ENCODE measurements at regions not wholly inside any gene's neighbourhood (a gene's known extent, or its start where the extent isn't known, plus 50 kb on each side); places are given as distances from the start of the nearest gene placed in this dataset.

DNA sequence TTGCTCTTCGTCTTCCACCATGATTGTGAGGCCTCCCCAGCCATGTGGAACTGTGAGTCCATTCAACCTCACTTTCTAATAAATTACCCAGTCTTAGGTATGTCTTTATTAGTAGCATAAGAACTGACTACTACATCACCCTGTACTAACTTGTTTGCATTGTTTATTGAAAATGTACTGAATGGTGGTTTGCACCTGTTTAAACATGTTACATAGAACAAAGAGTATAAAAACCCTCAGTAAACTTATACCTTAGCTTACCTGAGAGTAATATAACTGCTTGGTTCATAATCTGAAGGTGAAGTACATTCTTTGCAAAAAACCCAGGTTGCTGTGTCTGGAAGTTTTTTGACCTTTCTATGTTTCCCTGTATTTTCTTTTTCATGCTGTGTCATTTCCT is 777.8 kb downstream of the TBC1D32 start:
- Histone ChIP-seq H3K9me3 (ENCODE audit: control insufficient read depth, insufficient read depth, low read depth, low read length) (no peaks in the 10 kb centered on the region), H3K36me3 (ENCODE audit: control insufficient read depth, insufficient read depth, low read length) (no peaks in the 10 kb centered on the region), H3K4me1 (ENCODE audit: control insufficient read depth, insufficient read depth, low read length) (no peaks in the 10 kb centered on the region), H3K27me3 (ENCODE audit: control insufficient read depth, insufficient read depth, low read length) (no peaks in the 10 kb centered on the region), H3K27ac (ENCODE audit: low read length) (no peak overlapping the region), H3K4me3 (ENCODE audit: low read depth in 2 of 2, low read length in 2 of 2) (no peak overlapping the region)
- ChIA-PET POLR2A (no interaction called here), CTCF (no interaction called here)
- intact Hi-C loops (cut with micrococcal nuclease; ENCODE audit: unreplicated experiment) = no loop called here
- ATAC-seq = no peak
- TF ChIP-seq TCF7L2 (IDR thresholded peaks at IDR 0.05; ENCODE audit: low read depth, low read length) (no peak), SIN3A (IDR thresholded peaks at IDR 0.05; ENCODE audit: borderline replicate concordance, insufficient read depth, low read depth, low read length) (no peak), POLR2AphosphoS5 (IDR thresholded peaks at IDR 0.05; ENCODE audit: low read depth, low read length) (no peak)
- TF ChIP-seq, protein P1, sequence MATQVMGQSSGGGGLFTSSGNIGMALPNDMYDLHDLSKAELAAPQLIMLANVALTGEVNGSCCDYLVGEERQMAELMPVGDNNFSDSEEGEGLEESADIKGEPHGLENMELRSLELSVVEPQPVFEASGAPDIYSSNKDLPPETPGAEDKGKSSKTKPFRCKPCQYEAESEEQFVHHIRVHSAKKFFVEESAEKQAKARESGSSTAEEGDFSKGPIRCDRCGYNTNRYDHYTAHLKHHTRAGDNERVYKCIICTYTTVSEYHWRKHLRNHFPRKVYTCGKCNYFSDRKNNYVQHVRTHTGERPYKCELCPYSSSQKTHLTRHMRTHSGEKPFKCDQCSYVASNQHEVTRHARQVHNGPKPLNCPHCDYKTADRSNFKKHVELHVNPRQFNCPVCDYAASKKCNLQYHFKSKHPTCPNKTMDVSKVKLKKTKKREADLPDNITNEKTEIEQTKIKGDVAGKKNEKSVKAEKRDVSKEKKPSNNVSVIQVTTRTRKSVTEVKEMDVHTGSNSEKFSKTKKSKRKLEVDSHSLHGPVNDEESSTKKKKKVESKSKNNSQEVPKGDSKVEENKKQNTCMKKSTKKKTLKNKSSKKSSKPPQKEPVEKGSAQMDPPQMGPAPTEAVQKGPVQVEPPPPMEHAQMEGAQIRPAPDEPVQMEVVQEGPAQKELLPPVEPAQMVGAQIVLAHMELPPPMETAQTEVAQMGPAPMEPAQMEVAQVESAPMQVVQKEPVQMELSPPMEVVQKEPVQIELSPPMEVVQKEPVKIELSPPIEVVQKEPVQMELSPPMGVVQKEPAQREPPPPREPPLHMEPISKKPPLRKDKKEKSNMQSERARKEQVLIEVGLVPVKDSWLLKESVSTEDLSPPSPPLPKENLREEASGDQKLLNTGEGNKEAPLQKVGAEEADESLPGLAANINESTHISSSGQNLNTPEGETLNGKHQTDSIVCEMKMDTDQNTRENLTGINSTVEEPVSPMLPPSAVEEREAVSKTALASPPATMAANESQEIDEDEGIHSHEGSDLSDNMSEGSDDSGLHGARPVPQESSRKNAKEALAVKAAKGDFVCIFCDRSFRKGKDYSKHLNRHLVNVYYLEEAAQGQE (IDR thresholded peaks at IDR 0.05; ENCODE audit: insufficient read depth in 1 of 2, low read depth in 2 of 2, low read length in 1 of 2) = no peak
- DNase-seq (ENCODE audit: low read depth, low spot score) = no peak
- no TSS peak for BruUV-seq (replicated peaks)
- in situ Hi-C loops (cut with HindIII; ENCODE audit: low pct_unique_long_range_greater_than_20kb, low sequenced_read_pairs) = no loop called here

DNA sequence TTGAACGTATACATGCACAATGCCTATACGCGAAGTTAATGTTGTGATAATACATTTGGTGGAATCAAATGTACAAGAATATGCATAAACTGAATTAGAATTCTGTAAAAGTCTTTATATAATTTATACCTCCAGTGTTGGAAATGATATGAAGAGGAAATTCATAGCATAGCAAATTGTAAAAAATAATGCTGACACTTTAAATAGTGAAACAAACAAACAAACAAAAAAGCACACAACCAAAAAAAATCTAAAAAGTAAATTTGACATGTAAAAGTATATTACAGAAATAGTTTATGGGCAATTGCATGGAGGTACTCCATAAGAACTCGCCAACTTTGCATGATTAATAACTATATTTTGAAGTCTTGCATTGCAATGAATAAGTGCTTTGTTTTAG is 780.9 kb downstream of the TBC1D32 start:
- CTCF ChIA-PET = no interaction called here
- DNase-seq (ENCODE audit: low read depth, low spot score) (no peak), ATAC-seq (no peak)
- Histone ChIP-seq H3K36me3 (ENCODE audit: control insufficient read depth, insufficient read depth, low read length) (no peaks in the 10 kb centered on the region), H3K9me3 (ENCODE audit: control insufficient read depth, insufficient read depth, low read depth, low read length) (no peaks in the 10 kb centered on the region), H3K4me1 (ENCODE audit: control insufficient read depth, insufficient read depth, low read length) (no peaks in the 10 kb centered on the region), H3K4me3 (ENCODE audit: low read depth in 2 of 2, low read length in 2 of 2) (no peak overlapping the region), H3K27ac (ENCODE audit: low read length) (no peak overlapping the region), H3K27me3 (ENCODE audit: control insufficient read depth, insufficient read depth, low read length) (no peaks in the 10 kb centered on the region)
- POLR2A ChIA-PET = no interaction called here
- intact Hi-C loops (cut with micrococcal nuclease; ENCODE audit: unreplicated experiment) (no loop called here), in situ Hi-C loops (cut with HindIII; ENCODE audit: low pct_unique_long_range_greater_than_20kb, low sequenced_read_pairs) (no loop called here)
- TF ChIP-seq POLR2AphosphoS5 (IDR thresholded peaks at IDR 0.05; ENCODE audit: low read depth, low read length) (no peak), TCF7L2 (IDR thresholded peaks at IDR 0.05; ENCODE audit: low read depth, low read length) (no peak), SIN3A (IDR thresholded peaks at IDR 0.05; ENCODE audit: borderline replicate concordance, insufficient read depth, low read depth, low read length) (no peak)
- TF ChIP-seq, protein P2, sequence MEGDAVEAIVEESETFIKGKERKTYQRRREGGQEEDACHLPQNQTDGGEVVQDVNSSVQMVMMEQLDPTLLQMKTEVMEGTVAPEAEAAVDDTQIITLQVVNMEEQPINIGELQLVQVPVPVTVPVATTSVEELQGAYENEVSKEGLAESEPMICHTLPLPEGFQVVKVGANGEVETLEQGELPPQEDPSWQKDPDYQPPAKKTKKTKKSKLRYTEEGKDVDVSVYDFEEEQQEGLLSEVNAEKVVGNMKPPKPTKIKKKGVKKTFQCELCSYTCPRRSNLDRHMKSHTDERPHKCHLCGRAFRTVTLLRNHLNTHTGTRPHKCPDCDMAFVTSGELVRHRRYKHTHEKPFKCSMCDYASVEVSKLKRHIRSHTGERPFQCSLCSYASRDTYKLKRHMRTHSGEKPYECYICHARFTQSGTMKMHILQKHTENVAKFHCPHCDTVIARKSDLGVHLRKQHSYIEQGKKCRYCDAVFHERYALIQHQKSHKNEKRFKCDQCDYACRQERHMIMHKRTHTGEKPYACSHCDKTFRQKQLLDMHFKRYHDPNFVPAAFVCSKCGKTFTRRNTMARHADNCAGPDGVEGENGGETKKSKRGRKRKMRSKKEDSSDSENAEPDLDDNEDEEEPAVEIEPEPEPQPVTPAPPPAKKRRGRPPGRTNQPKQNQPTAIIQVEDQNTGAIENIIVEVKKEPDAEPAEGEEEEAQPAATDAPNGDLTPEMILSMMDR (IDR thresholded peaks at IDR 0.05) = no peak
- TF ChIP-seq, protein P1 (IDR thresholded peaks at IDR 0.05; ENCODE audit: insufficient read depth in 1 of 2, low read depth in 2 of 2, low read length in 1 of 2) = no peak
- no TSS peak for BruUV-seq (replicated peaks)
